HFFc6 (cell line): ENCODE measurements at regions not wholly inside any gene's neighbourhood (a gene's known extent, or its start where the extent isn't known, plus 50 kb on each side); places are given as distances from the start of the nearest gene placed in this dataset.

Source experiments
- DNase-seq: peaks from one replicate; pipeline ENCODE4 v3.0.0-alpha.2; 2018
- H3K27ac Mint-ChIP-seq: 2 replicates; pipeline ENCODE4 v1.8.0; 2020; ENCODE audit warnings: mild to moderate bottlenecking, mixed read lengths
- H3K27me3 Mint-ChIP-seq: 2 replicates; pipeline ENCODE4 v1.8.0; 2021; ENCODE audit warnings: mild to moderate bottlenecking, moderate library complexity, mixed read lengths; ENCODE audit not compliant: insufficient read depth
- H3K36me3 Mint-ChIP-seq: 2 replicates; pipeline ENCODE4 v1.8.0; 2021; ENCODE audit warnings: low read depth, mixed read lengths
- H3K4me1 Mint-ChIP-seq: 2 replicates; pipeline ENCODE4 v1.8.0; 2020; ENCODE audit warnings: low read depth, mixed read lengths
- H3K4me3 Mint-ChIP-seq: 2 replicates; pipeline ENCODE4 v1.8.0; 2020; ENCODE audit warnings: mild to moderate bottlenecking, moderate library complexity, mixed read lengths
- H3K9me3 Mint-ChIP-seq: 2 replicates; pipeline ENCODE4 v1.8.0; 2020; ENCODE audit warnings: mild to moderate bottlenecking, mixed read lengths
- CTCF ChIP-seq: fragments of 200-600 bp; sonication (generic); IDR thresholded peaks from 2 replicates; pipeline ENCODE4 v1.5.0; 2021; ENCODE audit warnings: antibody characterized with exemption, mild to moderate bottlenecking

- H3K36me3 Mint-ChIP-seq, result no peaks in the 10 kb centered on the region
- no peak overlapping the region for H3K27ac Mint-ChIP-seq
- no peak for DNase-seq
- no peak overlapping the region for H3K4me3 Mint-ChIP-seq
- no peaks in the 10 kb centered on the region for H3K4me1 Mint-ChIP-seq
- H3K27me3 Mint-ChIP-seq, result no peaks in the 10 kb centered on the region
- H3K9me3 Mint-ChIP-seq, result no peaks in the 10 kb centered on the region
- no peak for TF ChIP-seq CTCF
Observed at GRCh38 chr3:151556596-151556995, 95.7 kb upstream of the IGSF10 start.

DNA sequence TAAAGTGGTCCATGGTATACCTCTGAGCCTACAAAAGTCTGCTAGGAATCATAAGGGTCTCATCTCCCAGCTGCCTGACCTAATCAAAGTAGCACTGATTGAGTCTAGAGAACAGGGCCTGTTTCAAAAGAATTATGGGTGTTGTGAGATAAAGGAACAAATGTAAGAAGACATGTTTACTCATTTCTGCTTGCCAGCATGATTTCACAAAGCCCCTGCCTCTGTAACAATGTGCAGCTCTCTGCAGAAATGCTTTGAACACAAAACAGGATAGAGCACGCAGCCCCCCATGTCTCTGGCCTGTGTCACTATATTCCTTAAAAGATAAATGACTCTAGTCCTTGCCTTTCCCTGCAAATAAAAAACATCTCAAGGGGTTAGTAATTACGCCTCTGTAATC, 94.7 kb upstream of the IGSF10 start:
- no peak overlapping the region for H3K4me3 Mint-ChIP-seq
- H3K9me3 Mint-ChIP-seq, result no peaks in the 10 kb centered on the region
- no peak for TF ChIP-seq CTCF
- H3K36me3 Mint-ChIP-seq, result no peaks in the 10 kb centered on the region
- no peak overlapping the region for H3K27ac Mint-ChIP-seq
- no peaks in the 10 kb centered on the region for H3K27me3 Mint-ChIP-seq
- DNase-seq, result no peak
- no peaks in the 10 kb centered on the region for H3K4me1 Mint-ChIP-seq

- H3K4me3 Mint-ChIP-seq, result no peak overlapping the region
- no peaks in the 10 kb centered on the region for H3K9me3 Mint-ChIP-seq
- no peak overlapping the region for H3K27ac Mint-ChIP-seq
- DNase-seq, result no peak
- no peaks in the 10 kb centered on the region for H3K4me1 Mint-ChIP-seq
- no peaks in the 10 kb centered on the region for H3K36me3 Mint-ChIP-seq
- no peaks in the 10 kb centered on the region; the same call in 1 of the 2 replicates for H3K27me3 Mint-ChIP-seq
- TF ChIP-seq CTCF, result no peak
Observed at GRCh38 chr3:151553888-151554287, 93.0 kb upstream of the IGSF10 start.

DNA sequence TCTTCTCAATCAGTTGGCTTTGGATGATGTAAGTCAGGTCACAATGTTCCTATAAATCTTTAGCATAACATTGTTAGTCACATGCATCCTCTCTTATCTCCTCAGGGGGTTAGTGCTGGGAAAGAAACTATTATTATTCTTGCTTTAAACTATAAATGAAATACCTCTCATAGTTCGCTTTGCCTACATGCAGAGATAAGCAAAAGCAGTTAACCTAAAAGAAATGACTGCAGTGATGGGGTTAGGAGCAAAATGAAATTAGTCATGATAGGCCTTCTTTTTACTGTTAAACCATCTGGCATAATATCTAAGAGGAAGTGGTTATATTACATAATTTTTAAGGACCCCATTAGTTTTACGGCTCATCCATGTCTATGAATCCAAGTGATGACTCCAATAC, 91.7 kb upstream of the IGSF10 start:
- TF ChIP-seq CTCF, result no peak
- Mint-ChIP-seq H3K27ac (no peak overlapping the region), H3K36me3 (no peaks in the 10 kb centered on the region), H3K4me3 (no peak overlapping the region), H3K9me3 (no peaks in the 10 kb centered on the region), H3K27me3 (no peaks in the 10 kb centered on the region; the same call in 1 of the 2 replicates), H3K4me1 (no peaks in the 10 kb centered on the region)
- no peak for DNase-seq

DNA sequence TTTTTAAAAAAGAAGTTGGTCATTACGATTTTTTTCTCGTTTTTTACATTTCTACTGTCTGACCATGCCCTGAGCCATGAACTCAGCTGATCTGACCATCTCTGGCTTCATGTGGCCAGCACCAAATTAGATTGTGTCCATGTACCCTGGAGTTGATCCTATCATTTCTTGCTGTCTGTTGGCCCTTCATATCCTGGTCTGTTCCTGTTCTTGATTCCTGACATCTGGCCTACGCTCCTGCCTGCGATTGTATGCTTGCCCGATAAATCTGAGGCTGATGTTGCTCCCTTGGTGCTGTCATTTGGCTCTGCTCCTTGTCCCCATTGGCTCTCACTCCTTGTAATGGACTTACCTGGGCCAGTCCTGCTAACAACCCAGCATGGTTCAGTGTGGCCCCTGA, 89.8 kb upstream of the IGSF10 start:
- H3K27ac Mint-ChIP-seq, result no peak overlapping the region
- H3K4me3 Mint-ChIP-seq, result no peak overlapping the region
- H3K27me3 Mint-ChIP-seq, result no peaks in the 10 kb centered on the region; the same call in 1 of the 2 replicates
- H3K9me3 Mint-ChIP-seq, result no peaks in the 10 kb centered on the region
- no peak for DNase-seq
- H3K36me3 Mint-ChIP-seq, result no peaks in the 10 kb centered on the region
- H3K4me1 Mint-ChIP-seq, result no peaks in the 10 kb centered on the region
- no peak for TF ChIP-seq CTCF

- H3K36me3 Mint-ChIP-seq, result no peaks in the 10 kb centered on the region
- H3K27ac Mint-ChIP-seq, result no peak overlapping the region
- H3K27me3 Mint-ChIP-seq, result no peaks in the 10 kb centered on the region; the same call in 1 of the 2 replicates
- no peaks in the 10 kb centered on the region for H3K9me3 Mint-ChIP-seq
- DNase-seq, result no peak
- H3K4me1 Mint-ChIP-seq, result no peaks in the 10 kb centered on the region
- no peak overlapping the region for H3K4me3 Mint-ChIP-seq
- no peak for TF ChIP-seq CTCF
Observed at GRCh38 chr3:151550025-151550618, 89.3 kb upstream of the IGSF10 start.
